ENCODE measurements at regions not wholly inside any gene's neighbourhood (a gene's known extent, or its start where the extent isn't known, plus 50 kb on each side); places are given as distances from the start of the nearest gene placed in this dataset.

GRCh38 chr13:61965756-61966155 lies 550.1 kb upstream of the PCDH20 start:
- no peak for DNase-seq (ENCODE audit: insufficient read length, low spot score, missing footprints)
- Histone ChIP-seq H3K9me3 (ENCODE audit: low read depth, low read length) (no peaks in the 10 kb centered on the region), H3K27me3 (ENCODE audit: insufficient read depth, low read length) (no peaks in the 10 kb centered on the region), H3K4me1 (ENCODE audit: insufficient read depth, low read length) (no peaks in the 10 kb centered on the region), H2AFZ (ENCODE audit: low read length) (no peak overlapping the region), H3K4me3 (ENCODE audit: insufficient read depth, low read length) (no peak overlapping the region), H3K27ac (ENCODE audit: low read depth, low read length) (no peak overlapping the region), H4K20me1 (ENCODE audit: insufficient read depth, low read length) (no peaks in the 10 kb centered on the region), H3K36me3 (ENCODE audit: insufficient read depth, low read length) (no peaks in the 10 kb centered on the region), H3K79me2 (ENCODE audit: insufficient read depth, low read length) (no peaks in the 10 kb centered on the region), H3K4me2 (ENCODE audit: insufficient read depth, low read length) (no peak overlapping the region)
- TF ChIP-seq CTCF (IDR thresholded peaks at IDR 0.05; ENCODE audit: extremely low read depth, low read depth, low read length), result no peak

GRCh38 chr13:61960981-61961380 lies 545.3 kb upstream of the PCDH20 start:
- Histone ChIP-seq H4K20me1 (ENCODE audit: insufficient read depth, low read length) (no peaks in the 10 kb centered on the region), H3K4me2 (ENCODE audit: insufficient read depth, low read length) (no peak overlapping the region), H2AFZ (ENCODE audit: low read length) (no peak overlapping the region), H3K9me3 (ENCODE audit: low read depth, low read length) (no peaks in the 10 kb centered on the region), H3K4me3 (ENCODE audit: insufficient read depth, low read length) (no peak overlapping the region), H3K36me3 (ENCODE audit: insufficient read depth, low read length) (no peaks in the 10 kb centered on the region), H3K4me1 (ENCODE audit: insufficient read depth, low read length) (no peaks in the 10 kb centered on the region), H3K27me3 (ENCODE audit: insufficient read depth, low read length) (no peaks in the 10 kb centered on the region), H3K79me2 (ENCODE audit: insufficient read depth, low read length) (no peaks in the 10 kb centered on the region), H3K27ac (ENCODE audit: low read depth, low read length) (no peak overlapping the region)
- DNase-seq (ENCODE audit: insufficient read length, low spot score, missing footprints), result no peak
- TF ChIP-seq CTCF (IDR thresholded peaks at IDR 0.05; ENCODE audit: extremely low read depth, low read depth, low read length), result no peak

GRCh38 chr13:61954092-61954491 lies 538.4 kb upstream of the PCDH20 start:
- no peaks in the 10 kb centered on the region for H3K36me3 ChIP-seq (ENCODE audit: insufficient read depth, low read length)
- no peak overlapping the region for H2AFZ ChIP-seq (ENCODE audit: low read length)
- no peaks in the 10 kb centered on the region for H3K79me2 ChIP-seq (ENCODE audit: insufficient read depth, low read length)
- H4K20me1 ChIP-seq (ENCODE audit: insufficient read depth, low read length), result no peaks in the 10 kb centered on the region
- DNase-seq (ENCODE audit: insufficient read length, low spot score, missing footprints), result no peak
- H3K4me3 ChIP-seq (ENCODE audit: insufficient read depth, low read length), result no peak overlapping the region
- no peak overlapping the region for H3K27ac ChIP-seq (ENCODE audit: low read depth, low read length)
- H3K4me2 ChIP-seq (ENCODE audit: insufficient read depth, low read length), result no peak overlapping the region
- no peaks in the 10 kb centered on the region for H3K9me3 ChIP-seq (ENCODE audit: low read depth, low read length)
- no peaks in the 10 kb centered on the region for H3K4me1 ChIP-seq (ENCODE audit: insufficient read depth, low read length)
- H3K27me3 ChIP-seq (ENCODE audit: insufficient read depth, low read length), result no peaks in the 10 kb centered on the region
- no peak for TF ChIP-seq CTCF (IDR thresholded peaks at IDR 0.05; ENCODE audit: extremely low read depth, low read depth, low read length)

- no peak for DNase-seq (ENCODE audit: insufficient read length, low spot score, missing footprints)
- no peak overlapping the region for H3K4me2 ChIP-seq (ENCODE audit: insufficient read depth, low read length)
- no peak overlapping the region for H3K4me3 ChIP-seq (ENCODE audit: insufficient read depth, low read length)
- no peaks in the 10 kb centered on the region for H3K9me3 ChIP-seq (ENCODE audit: low read depth, low read length)
- no peaks in the 10 kb centered on the region for H4K20me1 ChIP-seq (ENCODE audit: insufficient read depth, low read length)
- no peak overlapping the region for H3K27ac ChIP-seq (ENCODE audit: low read depth, low read length)
- H3K79me2 ChIP-seq (ENCODE audit: insufficient read depth, low read length), result no peaks in the 10 kb centered on the region
- H2AFZ ChIP-seq (ENCODE audit: low read length), result no peak overlapping the region
- H3K4me1 ChIP-seq (ENCODE audit: insufficient read depth, low read length), result no peaks in the 10 kb centered on the region
- no peaks in the 10 kb centered on the region for H3K27me3 ChIP-seq (ENCODE audit: insufficient read depth, low read length)
- H3K36me3 ChIP-seq (ENCODE audit: insufficient read depth, low read length), result no peaks in the 10 kb centered on the region
- no peak for TF ChIP-seq CTCF (IDR thresholded peaks at IDR 0.05; ENCODE audit: extremely low read depth, low read depth, low read length)
These were observed 535.2 kb upstream of the PCDH20 start for GRCh38 chr13:61950828-61951227.

All from osteoblast (primary cell).